NCI-H1417 (cell line): ENCODE measurements at regions not wholly inside any gene's neighbourhood (a gene's known extent, or its start where the extent isn't known, plus 50 kb on each side); places are given as distances from the start of the nearest gene placed in this dataset.

ENCODE experiments used
- DNase-seq, 3 experiments: peaks; one replicate each; lab custom pipeline; 2025; lab: John Stamatoyannopoulos, UW

DNA sequence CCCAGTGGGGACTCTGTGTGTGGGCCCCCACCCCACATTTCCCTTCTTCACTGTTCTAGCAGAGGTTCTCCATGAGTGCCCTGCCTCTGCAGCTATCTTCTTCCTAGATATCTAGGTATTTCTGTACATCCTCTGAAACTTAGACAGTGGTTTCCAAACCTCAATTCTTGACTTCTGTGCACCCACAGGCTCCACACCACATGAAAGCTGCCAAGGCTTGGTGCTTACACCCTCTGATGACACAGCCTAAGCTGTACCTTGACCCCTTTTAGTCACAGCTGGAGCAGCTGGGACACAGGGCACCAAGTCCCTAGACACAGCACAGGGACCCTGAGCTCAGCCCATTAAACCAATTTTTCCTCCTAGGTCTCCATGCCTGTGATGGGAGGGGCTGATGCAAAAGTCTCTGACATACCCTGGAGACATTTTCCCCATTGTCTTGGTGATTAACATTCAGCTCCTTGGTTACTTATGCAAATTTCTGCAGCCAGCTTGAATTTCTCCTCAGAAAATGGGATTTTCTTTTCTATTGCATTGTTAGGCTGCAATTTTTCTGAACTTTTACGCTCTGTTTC is 304.5 kb downstream of the OTOL1 start:
- DNase-seq: no peak

DNA sequence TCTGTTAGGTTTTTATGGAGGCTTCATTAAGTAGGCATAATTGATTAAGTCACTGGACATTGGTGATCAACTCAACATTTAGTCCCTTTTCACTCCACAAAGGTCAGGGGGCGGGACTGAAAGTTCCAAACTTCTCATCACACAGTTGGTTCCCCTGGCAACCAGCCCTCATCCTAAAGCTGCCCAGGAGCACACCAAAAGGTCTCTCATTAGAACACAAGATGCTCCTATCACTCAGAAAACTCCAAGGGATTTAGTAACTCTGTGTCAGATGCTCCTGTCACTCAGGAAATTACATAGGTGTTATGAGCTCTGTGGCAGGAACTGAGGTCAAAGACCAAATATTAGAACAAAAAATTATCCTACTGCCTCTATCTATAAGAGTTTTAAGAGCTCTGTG is 321.5 kb downstream of the OTOL1 start:
- no peak for DNase-seq

DNA sequence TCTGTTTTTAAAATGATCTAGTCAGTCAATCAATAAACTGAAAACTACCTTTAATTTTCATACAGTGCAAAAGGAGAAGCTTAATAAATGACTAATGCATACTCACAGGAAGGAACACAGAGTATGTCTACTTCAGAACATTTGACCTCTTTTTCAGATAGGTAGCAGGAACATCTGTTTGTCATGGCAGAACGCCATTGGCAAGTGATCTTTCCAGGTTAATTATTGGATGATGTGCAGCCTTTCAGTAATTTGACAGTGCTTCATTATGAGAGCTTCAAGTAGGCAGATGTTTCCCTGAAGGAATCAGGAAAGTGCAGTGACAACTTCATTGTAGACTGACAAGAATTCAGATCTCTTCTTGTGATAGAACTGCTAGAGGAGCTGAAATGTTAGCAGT is 325.0 kb downstream of the OTOL1 start:
- DNase-seq: peak in 2 of 3 experiments; percentile 19 to 76

DNA sequence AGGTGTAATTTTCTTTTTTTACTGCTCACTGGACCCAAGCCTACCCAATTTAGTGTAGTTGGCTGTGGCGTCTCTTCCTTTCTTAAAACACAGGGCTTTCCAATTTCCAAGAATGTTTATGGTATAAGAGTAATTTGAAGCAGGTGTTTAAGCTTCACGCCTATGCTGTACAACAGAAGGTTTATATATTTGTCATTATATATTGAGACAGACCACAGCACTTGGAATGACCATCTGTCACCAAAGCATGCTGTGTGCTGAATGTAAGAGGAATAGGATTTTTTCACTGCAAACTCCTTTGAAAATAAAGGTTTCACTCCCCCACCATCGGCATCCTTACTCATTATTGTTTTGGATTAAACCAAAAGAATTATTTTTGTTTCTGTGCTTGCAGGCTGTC is 325.7 kb downstream of the OTOL1 start:
- DNase-seq: peak in 1 of 3 experiments; percentile 47

DNA sequence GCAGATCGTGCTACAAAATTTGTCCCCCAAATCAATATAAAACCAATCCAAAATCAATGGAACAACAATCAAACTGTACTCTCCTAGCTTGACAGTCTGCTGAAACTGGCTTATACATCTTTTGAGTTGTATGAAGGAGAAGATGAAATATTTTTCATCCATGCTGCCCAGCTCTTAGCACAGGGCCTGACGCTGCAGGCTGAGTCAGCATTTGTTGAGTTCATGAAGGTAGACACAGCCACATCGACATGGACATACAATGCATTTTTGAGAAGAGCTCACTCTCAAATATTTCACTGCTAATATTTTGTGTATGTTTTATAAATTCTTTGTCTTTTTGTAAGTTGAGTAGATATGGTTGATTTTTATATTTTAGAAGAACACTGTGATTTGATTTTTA is 327.3 kb downstream of the OTOL1 start:
- no peak for DNase-seq

DNA sequence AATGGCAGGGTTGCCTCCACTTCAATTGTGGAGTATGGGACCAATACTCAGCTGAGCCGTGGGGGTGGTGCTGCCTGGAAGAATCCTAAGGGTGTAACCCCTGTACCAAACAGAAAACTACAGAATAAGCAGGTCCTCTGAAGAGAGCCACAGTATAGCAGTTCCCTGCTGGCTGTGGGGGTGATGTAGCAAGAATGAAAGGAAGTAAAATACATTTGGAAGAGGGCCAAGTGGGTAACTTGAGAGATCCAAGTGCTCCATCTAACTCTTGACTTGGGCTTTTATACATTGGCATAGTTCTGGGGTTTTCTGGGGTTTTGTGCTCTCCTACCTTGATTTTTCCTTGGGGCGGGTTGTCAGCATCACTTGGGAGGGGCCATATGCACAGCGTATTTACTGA is 341.4 kb downstream of the OTOL1 start:
- peak in 2 of 3 experiments; percentile 28 to 69 for DNase-seq

DNA sequence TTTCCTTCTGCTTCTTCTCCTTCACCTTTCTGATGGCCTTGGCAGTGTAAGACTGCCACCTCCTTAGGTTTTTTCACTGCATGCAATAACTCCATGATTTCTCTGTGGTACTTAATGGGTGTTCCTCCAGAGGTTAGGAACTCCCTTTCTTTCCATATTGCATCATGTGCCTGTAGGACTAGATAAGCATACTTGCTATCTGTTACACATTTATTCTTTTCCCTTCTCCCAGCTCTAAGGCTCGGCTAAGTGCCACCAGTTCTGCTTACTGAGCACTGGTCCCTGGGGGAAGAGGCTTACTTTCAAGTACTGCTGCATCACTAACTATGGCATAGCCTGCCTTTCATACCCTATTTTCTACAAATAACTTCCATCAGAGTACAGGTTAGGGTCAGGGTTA is 351.8 kb downstream of the OTOL1 start:
- DNase-seq: peak in 1 of 3 experiments; percentile 26

DNA sequence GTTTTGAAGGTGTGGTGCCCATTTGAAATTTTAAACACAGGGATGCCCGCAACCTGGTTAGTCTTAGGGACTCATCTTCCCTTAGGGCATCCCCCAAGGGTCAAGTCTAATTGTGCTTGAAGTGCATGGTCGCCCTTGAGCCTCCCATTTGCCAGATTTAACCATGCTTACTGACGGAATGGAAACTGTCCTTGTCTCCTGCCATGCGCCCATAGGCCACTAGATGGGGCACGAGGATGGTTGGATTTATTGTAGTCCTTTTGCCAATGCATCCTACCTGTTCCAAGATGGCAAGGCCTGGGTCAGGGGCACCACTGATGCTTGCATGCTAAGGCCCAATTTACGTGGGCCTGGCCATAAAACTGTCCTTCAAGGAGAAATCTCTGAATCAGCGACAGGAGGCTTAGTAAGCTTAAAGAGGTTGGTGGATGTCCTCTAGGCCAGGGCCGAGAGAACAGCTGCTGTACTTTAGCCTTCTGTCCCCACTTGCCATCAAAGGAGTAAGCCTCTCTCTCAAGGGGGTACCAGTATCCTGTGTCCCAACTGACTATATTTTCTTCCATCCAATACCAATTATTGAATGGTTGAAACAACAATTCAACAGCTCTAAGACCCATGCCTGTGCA is 355.4 kb downstream of the OTOL1 start:
- DNase-seq: peak; percentile 51 to 83 (median 68)

DNA sequence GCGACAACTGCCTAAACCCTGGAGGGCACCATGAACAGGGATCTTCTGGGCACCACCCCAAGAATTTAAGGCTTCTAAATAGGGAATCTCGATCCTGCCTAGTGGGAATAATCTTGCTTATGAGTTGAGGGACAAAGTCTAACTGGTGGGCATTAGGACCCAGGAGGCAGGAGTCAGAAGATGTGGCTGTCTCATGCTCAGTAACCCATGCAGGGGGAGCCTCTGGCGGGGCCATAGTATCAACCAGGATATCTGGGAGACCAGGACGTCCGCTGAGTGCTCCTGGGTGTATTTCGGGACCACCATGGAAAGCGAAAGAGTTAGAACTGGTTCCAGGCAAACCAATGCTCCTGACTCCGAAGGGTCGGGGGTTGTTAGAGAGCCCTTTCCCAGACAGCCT is 356.1 kb downstream of the OTOL1 start:
- DNase-seq: no peak

DNA sequence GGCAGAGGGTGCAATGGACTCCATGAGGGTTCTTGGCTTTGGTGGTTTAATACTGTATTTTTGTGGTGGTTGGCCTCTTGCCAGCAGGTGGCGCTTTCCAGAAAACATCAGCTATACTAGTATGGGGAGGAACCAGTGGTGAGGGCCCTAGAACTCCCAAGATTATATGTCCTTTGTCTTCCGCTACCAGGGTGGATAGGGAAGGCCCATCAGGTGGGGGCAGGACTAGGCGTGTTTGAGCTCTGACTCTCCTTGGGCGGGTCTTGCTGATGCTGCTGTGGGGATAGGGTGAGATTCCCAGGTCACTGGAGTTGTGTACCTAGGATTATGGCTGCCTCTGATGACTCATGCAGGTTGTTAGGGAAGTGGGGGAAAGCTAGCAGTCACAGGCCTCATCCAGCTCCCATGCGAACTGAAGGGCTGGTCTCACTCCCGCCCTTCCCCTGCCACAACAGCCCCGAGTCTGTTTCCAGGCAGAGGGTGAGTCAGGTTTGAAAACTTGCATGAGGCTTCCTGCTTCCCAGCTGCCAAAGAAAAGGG is 357.7 kb downstream of the OTOL1 start:
- DNase-seq: peak in 2 of 3 experiments; percentile 25 to 34

DNA sequence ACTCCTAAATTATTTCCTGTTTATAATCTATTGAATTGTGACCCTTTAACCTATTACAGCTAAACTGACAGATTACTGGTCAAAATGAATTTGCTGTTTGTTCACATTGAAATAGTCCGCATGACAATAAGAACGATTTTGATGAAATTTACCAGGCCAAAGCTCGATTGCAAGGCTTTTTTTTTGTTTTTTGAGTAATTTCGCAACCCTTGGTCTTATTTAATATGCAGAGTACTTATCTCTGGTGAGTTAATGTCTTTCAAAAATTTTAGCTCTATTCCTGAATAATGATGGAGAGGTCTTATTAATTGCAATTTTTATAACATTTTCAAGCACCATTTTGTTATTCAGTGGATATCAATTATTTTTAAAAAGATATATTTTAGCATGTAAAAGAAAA is 362.4 kb downstream of the OTOL1 start:
- DNase-seq: no peak

DNA sequence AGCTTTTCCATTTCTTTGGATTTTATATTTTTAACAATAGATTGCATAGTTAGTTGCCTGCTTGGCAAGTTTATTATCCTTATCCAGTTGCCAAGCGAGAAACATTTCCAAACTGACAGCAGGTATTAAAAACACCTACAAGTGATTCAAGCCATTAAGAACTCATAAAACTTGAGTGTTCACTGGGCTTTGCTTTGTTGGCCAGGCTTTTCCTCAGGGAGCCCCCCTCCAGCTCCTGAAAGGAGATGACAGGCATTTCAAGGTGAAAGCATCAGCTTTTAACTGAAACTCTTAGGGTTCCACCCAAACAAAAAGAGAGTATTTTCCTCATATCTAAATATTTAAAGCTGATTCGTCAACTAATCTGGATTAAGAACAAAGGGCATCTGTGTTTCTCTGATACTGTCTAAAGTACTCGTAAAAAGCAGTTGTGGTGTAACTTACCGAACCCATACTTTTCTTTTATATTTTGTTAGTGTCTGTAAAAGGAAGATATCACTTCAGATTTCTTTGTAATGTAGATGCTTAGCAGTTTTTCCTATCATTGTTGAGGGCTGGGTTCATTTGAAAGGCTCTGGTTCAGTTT is 363.4 kb downstream of the OTOL1 start:
- peak in 1 of 3 experiments; percentile 30 for DNase-seq

DNA sequence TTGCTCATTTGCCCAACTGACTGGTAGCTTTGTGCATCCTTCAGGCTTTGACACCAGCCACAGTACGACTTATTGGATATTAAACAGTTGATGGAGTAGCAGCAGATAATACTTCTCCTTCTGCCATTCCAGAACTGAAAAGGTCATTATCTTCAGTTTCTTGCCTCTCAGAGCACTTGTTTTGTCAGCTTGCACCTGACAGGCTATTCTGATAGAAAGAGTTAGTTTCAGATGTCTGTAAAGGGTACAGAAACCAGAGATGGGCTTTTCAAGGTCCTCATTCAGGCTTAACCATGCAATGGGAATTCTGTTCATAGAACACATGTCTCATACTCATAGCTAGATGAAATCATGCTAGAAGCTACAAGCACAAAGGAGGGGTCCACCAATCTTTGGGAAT is 367.2 kb downstream of the OTOL1 start:
- no peak for DNase-seq

DNA sequence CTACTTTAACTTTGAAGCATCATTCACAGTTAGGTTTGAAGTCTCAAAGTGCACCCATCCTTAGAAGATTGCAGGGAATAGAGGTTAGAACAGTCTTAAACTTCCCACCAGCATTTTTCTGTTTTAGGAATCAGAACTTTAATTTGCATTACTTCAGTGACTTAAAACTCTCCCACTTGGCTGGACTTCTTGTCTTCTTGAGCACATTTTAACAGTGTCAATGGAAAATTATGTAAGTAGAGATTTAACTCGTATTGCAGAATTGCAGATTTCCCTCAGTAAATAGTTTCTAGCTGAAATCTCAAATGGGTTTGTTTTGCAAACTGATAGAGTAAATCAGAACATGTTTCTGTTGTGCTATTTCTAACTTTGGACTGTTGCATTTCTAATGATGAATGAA is 369.6 kb downstream of the OTOL1 start:
- no peak for DNase-seq

DNA sequence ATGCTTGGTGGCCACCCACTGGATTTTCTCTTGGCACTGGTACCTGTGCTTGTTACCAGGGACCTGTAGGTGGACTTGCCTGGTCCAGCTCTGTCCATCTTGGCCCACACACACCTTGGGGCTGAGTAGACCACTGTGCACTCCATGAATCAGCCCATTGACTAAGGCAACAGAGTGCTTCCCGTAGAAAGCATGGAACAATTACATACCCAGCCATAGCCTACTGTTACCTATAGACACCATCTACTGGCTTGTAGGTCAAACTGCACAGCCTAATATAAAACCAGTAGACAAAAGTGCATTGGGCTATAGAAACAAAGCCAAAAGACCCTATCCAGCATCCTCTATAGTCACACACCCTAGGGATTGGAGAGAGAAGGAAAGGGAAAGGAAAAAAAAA is 378.9 kb downstream of the OTOL1 start:
- no peak for DNase-seq

DNA sequence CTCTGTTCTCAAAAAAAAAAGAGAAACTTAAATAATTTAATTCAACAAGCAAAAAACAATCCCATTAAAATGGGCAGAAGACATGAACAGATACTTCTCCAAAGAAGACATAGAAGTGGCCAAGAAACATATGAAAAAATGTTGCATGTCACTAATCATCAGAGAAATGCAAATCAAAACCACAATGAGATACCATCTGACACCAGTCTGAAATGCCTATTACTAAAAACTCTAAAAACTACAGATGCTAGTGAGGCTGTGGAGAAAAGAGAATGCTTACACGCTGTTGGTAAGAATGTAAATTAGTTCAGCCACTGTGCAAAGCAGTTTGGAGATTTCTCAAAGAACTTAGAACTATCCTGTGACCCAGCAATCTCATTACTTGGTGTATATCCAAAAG is 382.9 kb downstream of the OTOL1 start:
- no peak for DNase-seq

DNA sequence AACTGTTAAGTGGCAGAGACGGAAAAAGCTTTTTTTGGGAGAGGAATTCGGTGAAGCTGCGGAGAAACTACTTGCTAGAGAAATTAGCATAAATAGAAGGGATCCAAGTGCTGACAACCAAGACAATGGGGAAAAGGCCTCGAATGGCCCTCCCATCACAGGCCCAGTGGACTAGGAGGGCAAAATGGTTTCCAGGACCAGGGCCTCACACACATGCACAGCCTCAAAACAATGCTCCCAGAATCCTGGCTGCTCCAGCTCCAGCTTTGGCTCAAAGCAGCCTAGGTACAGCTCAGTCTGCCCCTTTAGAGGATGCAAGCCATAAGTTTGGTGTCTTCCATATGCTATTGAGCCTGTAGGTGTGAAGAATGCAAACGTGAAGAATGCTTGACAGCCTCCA is 388.2 kb downstream of the OTOL1 start:
- DNase-seq: no peak

DNA sequence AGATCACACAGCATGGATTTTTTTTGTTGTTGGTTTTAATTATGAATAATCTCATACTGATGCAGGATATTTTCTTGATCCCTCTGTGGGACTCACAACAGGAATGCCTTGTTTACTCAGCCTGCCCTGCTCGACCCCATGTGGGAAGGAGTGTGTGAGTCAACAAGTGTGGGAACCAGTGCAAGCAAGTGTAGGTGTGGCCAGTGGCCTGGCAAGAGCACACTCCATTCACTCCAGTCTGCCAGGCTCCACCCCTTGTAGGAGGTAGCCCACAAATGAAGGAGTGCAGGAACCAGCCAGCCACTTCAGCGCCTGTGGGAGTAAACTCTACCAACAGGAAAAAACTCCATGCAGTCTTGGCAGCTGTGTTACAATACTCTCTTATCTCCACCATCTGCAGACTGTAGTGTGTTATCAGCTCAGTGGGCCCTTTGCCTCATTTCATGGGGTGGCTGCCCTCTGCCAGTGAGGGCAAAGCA is 393.6 kb downstream of the OTOL1 start:
- no peak for DNase-seq

DNA sequence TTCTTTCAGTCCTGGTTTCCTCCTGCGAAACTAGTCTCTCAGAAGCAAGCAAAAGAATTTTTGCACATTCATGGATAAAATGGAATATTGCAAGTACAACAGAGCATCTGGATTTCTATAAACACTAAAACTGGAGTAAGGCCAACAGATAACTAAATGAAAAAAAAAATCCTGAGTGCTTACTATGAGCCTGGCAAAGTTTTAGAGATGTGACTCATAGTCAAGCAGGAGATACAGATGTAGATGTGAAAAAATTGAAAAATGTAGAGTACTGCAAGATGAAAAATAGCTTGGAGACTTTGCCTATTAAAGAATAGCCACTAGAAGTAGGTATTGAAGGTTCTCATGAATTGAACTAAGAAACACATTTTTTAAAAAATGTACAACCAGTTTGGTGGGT is 397.4 kb downstream of the OTOL1 start:
- DNase-seq: no peak

DNA sequence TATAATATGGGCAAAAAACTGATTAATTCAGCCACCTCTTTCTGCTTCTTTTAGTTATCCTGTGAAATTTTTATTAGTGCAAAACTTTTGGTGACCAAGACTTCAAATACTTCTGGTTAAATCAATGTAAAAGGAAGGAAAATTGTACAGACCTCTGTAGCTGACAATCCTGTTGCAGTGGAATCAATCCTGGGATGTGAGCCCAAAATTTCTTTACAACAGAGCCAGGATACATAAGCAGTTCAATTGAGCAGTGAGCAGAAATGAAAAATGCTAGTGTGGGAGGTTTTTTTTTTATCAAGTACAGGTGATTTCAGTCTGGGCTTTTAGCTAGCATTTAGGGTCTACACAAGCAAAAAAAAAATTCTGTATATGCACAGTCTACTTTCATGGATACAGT is 398.0 kb downstream of the OTOL1 start:
- DNase-seq: no peak

DNA sequence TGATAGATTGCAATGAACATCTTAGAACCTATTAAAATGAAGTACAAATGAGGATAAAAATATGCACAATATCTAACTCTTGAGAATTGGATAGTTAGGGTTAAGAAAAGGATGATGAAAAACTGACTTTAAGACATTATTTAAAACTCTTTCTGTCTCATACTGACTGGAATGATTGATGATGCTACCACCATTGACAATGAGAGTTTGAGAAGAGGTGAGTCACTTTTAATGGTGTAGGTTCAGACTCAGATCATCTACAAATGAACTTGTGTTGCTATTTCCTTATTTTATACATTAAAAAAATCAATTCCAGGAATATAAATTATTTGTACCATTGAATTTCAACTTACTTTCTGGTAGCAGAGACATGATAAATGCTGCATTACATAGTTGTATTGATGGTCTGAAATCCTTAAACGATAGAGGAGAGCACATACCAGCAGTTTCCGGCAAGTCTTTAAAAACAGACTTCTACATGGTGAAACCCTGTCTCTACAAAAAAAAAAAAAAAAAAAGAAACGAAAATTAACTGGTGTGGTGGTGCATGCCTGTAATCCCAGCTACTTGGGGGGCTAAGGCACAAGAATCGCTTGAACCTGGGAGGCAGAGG is 409.0 kb downstream of the OTOL1 start:
- DNase-seq: no peak

DNA sequence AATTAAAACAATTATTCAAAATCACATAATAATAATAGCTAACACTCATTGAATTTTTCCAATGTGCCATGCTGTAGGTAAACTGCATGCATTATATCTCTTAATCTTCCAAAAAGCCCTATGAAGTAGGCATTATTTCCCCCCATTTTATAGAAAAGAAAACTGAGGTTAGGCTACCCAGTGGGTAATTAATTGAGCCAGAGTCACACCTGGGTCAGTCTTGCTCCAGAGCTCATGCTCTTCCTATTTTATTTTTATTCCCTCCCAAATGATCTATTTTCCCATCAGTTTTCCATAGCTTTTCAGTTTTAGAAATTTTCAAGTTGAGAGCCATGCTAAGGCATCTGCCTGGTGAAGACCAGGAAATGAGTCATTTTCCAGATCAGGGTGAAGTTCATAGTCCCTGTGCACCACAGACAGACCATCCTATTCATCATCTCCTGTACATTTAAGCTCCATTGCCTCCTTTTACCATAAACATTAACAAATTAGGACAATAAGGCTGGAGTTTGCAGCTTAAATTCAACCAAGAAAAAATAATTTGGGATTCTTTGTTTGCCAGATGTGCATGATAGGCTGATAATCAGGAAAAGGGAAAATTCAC is 417.3 kb downstream of the OTOL1 start:
- no peak for DNase-seq
